ENCODE measurements at regions not wholly inside any gene's neighbourhood (a gene's known extent, or its start where the extent isn't known, plus 50 kb on each side); places are given as distances from the start of the nearest gene placed in this dataset.
"Not testable (repeated sequence)": the region's sequence is repeated elsewhere in the genome, so short reads cannot be mapped to it uniquely, and the experiment has no call there.

DNA sequence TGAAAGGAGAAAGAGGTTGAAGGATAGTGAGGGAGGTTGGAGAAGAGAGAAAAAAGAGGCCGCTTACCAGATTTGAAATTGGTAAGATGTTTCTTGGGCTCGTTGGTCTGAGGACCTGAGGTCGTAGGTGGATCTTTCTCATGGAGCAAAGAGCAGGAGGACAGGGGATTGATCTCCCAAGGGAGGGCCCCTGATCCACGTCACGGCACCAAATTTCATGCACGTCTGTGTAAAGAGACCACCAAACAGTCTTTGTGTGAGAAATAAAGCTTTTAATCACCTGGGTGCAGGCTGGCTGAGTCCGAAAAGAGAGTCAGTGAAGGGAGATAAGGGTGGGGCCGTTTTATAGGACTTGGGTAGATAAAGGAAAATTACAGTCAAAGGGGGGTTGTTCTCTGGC is 479.7 kb upstream of the SLITRK5 start:
- not testable (repeated sequence) for DNase-seq (ENCODE audit: low read depth, low spot score)

- no peak for DNase-seq (ENCODE audit: low read depth, low spot score)
These were observed 472.8 kb upstream of the SLITRK5 start for GRCh38 chr13:87198371-87198770.

DNA sequence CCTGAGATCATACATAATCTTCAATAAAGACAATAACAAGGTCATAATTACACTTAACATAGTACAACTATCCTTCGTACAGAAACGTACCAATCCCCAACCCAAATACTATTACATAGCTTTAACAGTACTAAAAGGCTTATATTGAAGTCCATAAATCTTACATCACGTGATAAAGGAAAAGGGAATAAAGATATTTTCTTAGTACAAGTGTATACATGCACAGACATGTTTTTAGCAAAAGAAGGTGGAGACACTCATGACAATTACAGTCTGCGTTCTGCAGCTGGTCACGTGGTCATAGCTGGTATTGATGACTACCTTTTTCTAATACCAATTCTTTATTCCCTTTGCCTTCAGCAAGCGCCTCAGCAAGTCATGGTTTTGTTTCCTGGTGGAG is 464.5 kb upstream of the SLITRK5 start:
- DNase-seq (ENCODE audit: low read depth, low spot score) = no peak

GRCh38 chr13:87207280-87208003 is 463.7 kb upstream of the SLITRK5 start:
- DNase-seq (ENCODE audit: low read depth, low spot score) = no peak

DNA sequence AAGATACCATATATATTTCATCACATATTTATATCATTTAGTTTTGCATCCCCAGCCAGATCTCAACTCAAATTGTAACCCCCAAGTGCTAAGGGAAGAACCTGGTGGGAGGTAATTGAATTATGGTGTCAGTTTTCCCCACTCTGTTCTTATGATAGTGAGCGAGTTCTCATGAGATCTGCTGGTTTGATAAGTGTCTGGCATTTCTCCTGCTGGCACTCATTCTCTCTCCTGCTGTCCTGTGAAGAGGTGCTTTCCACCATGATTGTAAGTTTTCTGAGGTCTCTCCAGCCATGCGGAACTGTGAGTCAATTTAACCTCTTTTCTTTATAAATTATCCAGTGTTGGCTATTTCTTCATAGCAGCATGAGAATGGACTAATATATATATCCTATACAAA is 462.5 kb upstream of the SLITRK5 start:
- DNase-seq (ENCODE audit: low read depth, low spot score) = no peak

DNA sequence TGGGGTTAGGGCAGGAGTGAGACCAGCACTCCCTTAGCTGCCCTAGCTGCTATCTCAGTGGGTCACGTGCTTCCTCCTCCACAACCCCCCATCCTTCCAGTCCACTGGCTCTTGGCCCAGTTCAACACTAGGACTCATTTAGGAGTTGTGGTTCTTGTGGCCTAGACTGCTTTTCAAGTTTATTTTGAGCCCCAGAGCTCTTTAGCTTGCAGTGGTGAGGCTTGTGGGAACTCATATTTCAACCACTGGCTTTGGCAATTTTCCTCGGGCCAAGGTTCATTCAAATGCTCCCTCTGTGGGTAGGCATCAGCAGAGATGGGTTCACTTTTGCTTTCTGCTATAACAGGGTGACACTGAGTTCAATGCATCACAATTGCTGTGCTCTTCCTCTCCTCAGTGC is 436.2 kb upstream of the SLITRK5 start:
- DNase-seq (ENCODE audit: low read depth, low spot score) = no peak

DNA sequence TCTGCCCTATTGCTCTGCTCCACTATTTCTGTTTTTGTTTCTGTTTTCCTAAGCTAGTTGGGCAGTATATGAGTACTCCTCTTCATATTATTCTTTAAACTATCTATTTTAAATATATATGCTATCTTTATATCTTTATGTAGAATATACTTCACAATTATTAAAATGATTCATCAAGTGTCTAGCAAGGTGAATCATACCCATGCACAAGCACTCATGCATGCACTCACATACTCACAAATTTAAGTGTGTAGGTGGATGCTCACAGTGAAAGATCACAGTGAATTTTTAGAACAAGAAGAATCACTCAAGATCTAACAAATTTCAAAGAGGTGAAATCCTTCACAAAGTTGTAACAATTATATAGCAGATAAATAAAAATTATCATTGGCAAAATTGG is 435.6 kb upstream of the SLITRK5 start:
- no peak for DNase-seq (ENCODE audit: low read depth, low spot score)

DNA sequence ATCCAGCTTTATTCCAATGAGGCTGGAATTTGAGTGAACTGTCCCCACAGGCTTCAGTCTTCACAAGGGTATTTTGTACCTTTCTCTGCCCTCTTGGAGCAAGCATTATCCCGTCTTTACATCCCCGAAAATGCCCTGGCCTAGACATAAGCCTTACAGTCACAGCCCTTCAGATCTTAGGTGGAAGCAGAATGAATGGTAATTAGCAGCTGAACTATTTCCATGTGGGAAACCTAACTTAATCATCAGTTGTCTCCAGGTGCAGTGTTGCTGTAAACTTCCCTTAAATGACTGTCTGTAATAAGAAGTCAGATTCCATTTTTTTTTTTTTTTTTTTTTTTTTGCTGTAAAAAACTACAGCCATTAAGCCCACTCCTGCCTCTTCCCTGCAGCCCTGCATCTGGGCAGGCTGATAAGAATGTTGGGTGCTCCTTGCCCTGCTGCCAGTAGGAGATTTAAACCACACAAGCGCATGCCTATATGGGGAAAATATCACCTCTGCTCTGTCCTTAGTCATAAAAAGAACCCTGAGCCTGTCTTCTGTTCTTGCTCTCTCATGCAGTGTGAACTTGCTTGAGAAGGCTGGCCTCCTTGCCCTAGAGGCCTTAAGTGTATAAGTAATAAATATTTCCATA is 426.8 kb upstream of the SLITRK5 start:
- no peak for DNase-seq (ENCODE audit: low read depth, low spot score)

DNA sequence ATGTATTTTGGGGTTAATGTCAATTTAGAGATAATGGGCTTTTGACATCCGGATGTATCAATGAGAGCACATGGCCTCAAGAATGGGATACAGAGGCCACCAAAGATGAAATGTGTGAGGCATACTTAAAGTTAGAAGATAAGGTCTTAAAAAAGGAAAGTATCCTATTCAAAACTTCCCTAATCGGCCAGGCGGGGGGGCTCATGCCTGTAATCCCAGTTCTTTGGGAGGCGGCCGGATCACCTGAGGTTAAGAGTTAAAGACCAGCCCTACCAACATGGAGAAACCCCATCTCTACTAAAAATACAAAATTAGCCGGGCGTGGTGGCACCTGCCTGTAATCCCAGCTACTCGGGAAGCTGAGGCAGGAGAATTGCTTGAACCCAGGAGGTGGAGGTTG is 421.3 kb upstream of the SLITRK5 start:
- DNase-seq (ENCODE audit: low read depth, low spot score) = not testable (repeated sequence)

- no peak for DNase-seq (ENCODE audit: low read depth, low spot score)
These were observed 415.8 kb upstream of the SLITRK5 start for GRCh38 chr13:87255394-87255793.

DNA sequence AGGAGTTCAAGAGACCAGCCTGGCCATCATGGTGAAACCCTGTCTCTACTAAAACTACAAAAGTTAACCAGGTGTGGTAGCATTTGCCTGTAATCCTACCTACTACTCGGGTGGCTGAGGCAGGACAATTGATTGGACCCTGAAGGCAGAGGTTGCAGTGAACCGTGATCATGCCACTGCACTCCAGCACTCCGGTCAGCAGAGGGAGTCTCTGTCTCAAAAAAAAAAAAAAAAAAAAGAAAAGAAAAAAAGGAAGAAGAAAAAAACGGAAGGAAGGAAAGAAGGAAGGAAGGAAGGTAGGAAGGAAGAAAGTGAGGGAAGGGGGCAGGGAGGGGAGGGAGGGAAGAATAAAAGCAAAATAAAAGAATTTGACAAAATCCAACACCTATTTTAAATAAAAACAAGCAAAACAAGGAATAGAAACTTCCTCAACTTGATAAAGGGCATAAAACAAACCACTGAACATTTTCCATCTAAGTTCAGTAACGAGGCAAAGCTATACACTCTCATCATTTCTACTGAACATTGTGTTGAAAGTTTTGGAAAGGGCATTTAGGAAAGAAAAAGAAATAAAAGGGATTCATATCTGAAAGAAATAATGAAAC is 411.6 kb upstream of the SLITRK5 start:
- DNase-seq (ENCODE audit: low read depth, low spot score) = peak; percentile 28

DNA sequence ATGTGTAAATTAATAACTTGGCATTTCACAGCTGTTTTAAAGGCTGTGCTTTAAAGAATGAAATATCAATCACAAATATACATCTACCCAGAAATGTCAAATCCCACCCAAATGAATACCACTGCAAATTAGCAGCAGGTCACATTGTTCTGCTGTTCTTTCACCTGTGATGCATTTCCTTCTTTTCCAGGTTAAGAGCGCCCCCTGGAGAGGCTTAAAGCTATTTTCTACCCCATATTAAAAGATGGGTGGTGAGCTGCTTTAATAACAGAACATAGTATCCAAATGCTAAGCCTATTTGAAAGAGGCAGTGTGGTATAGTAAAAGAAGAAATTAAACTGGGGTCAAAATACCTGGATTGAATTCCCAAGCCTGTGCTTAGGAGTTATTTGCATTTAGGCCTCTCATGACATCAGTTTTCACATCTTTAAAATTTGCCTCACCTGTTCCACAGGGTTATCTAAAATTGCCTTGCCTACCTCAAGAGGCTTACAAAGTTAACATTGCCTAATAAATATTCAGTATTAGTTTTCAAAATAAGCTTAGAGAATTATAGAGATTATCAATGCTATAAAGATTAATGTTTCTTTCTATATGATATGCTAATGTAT is 396.9 kb upstream of the SLITRK5 start:
- no peak for DNase-seq (ENCODE audit: low read depth, low spot score)

DNA sequence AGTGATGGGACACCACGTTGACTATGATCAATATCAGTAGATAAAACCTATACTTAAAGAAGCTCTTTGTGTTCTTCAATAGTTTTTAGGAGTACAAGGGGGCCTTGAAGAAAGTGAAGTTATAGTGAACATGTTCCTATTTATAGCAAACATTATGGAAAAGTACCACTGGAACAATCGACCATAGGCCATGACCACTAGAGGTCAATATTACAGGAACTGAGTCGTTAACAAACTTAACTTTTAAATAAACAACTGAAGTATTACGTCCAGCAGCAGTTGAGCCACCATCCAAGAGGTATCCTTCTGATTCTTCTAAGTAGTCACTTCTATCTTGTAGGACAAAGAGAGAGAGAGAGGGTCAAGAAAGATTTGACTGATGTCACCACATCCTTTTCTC is 391.0 kb upstream of the SLITRK5 start:
- no peak for DNase-seq (ENCODE audit: low read depth, low spot score)

DNA sequence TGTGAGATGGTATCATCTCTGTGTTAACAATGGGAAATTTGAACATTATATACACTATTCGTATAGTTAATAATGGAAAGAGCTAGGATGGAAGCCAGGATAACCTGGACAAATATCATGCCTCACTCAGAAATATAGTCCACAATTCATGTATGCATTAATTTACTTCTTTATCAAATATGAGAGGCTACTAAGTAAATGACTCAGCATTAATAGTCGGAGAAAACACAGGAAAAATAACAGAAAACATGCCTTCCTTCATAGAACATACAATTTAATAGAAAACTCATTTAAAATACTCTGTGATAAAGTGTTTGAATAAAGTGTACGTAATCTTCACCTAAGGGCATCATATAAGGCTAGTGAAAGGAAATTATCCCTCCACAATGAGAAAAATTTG is 383.4 kb upstream of the SLITRK5 start:
- DNase-seq (ENCODE audit: low read depth, low spot score) = no peak

GRCh38 chr13:87295636-87296035 is 375.5 kb upstream of the SLITRK5 start:
- no peak for DNase-seq (ENCODE audit: low read depth, low spot score)

GRCh38 chr13:87302034-87302433 is 369.1 kb upstream of the SLITRK5 start:
- DNase-seq (ENCODE audit: low read depth, low spot score) = no peak

DNA sequence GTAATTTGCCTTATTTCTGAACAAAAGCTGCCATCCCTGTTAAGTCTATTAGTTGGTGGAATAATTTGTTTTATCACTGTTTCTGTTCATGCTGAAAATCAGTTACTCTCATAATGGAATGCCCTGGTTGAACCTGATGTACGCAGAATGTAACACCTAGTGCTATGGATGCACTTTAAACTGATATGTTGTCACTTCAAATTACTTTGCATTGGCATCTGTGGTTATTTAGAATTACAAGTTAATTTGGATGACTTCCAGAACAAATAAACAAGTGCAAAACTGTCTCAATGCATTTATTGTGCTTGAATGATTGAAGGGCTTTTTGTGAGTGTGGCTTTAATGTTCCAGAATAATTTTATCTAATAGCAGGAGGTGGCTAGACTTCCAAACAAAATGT is 368.2 kb upstream of the SLITRK5 start:
- no peak for DNase-seq (ENCODE audit: low read depth, low spot score)

DNA sequence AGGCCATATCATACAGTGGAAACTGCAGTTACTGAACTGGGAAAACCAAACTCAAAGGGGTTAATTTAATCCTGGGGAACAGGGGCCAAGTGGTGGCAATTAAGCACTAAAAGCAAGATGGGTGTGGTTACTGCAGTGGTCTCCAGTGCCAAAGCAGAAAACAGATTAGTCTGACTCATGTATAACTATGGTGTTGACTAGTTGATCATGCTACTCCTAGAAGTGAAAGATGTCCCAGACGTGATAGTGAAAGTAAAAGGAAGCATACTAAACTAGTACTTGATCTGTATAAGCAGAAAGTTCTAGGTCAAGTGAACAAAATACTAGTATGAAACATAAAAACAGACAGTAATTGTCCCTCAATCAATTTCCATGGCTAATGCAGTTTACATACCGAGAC is 360.0 kb upstream of the SLITRK5 start:
- DNase-seq (ENCODE audit: low read depth, low spot score) = no peak

- DNase-seq (ENCODE audit: low read depth, low spot score) = no peak
These were observed 356.3 kb upstream of the SLITRK5 start for GRCh38 chr13:87314822-87315221.

DNA sequence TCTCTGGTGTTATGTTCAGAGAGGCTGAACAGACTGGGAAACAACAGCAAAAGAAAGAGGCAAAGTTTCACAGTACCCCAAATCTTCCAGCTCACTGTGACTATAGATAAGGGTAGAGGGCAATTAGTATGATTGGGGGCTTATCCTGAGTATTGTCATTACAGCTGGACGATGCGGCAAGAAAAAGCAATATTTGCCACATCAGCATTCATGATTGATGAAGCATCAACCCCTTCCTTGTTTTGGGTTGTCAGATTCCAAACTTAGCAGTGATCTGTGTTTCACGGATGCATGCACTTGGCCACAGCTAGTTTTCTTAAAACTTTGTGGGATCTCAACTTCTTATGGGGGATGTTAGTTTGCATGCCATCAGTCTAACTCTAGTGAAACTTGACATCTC is 348.8 kb upstream of the SLITRK5 start:
- DNase-seq (ENCODE audit: low read depth, low spot score) = no peak

GRCh38 chr13:87324558-87324957 is 346.6 kb upstream of the SLITRK5 start:
- no peak for DNase-seq (ENCODE audit: low read depth, low spot score)

DNA sequence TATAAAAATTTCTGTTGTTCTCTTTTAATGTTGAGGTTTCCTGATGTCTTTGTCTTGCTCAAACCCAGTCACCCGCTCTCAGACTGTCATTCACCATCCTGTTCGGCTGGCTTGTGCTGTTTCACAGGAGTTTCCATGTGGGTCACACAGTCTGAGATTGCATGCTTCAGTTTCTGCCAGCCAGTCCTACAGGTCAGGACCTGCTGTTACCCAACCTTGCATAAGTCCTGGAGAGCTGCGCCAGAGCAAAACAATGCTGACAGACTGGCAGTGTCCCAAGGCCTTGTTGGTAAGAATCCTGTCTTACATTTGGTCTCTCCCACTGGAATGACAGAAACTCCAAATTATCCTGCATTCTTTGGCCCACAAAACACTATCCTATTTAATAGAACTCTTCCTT is 340.0 kb upstream of the SLITRK5 start:
- no peak for DNase-seq (ENCODE audit: low read depth, low spot score)

DNA sequence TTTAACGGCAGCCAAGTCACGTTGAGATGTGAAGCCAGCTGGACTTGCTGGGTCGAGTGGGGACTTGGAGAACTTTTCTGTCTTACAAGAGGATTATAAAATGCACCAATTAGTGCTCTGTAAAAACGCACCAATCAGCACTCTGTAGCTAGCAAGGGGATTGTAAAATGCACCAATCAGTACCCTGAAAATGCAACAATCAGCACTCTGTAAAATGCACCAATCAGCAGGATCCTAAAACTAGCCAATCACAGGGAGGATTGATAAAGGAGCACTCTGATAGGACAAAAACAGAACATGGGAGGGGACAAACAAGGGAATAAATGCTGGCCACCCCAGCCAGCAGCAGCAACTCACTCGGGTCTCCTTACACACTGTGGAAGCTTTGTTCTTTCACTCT is 337.6 kb upstream of the SLITRK5 start:
- no peak for DNase-seq (ENCODE audit: low read depth, low spot score)
